NOMO-1 treated with dmso at 0.1 percent for 144 hours (cell line): ENCODE measurements at regions not wholly inside any gene's neighbourhood (a gene's known extent, or its start where the extent isn't known, plus 50 kb on each side); places are given as distances from the start of the nearest gene placed in this dataset.
"Not testable (repeated sequence)": the region's sequence is repeated elsewhere in the genome, so short reads cannot be mapped to it uniquely, and the experiment has no call there.

ENCODE experiments used
- DNase-seq: peaks from one replicate; lab custom pipeline; 2025; ENCODE audit not compliant: unreplicated experiment; lab: John Stamatoyannopoulos, UW

DNA sequence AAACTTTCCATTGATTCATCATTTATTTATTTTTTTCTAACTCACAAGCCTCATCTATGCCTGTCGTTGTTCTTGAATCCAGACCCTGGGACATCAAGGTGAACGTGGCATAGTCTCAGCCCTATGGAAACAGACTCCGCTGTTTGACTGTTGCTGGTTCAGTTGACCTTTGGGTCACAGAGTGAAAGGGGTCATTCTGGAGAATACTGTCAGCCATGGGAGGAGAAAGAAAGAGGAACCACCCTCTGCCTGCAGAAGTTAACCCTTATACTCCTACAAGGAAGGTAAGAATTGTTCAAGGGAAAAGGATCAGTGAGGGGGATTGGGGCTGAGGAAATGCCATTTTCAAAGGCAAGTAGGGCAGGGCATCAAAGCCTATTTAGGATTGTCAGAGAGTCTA lies 387.6 kb upstream of the MAF start:
- no peak for DNase-seq

DNA sequence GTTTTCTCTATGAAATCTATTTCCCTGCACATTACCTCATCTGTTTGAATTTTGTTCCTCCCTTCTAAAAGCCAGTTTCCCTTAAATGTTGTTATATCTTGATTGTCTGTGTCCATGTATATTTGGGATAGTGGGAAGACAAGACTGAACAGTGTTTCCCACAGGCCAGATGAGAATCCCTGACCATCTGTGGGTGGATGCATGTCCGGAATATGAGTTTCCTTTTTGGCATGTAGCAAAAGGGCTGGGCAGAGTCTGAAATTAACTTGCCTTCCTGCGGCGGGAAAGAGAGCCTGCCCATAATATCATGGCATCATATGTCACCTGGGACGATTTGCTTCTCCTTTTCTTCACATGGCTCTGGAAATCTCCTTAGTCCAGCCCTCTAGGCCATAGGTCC lies 385.8 kb upstream of the MAF start:
- DNase-seq, result no peak

DNA sequence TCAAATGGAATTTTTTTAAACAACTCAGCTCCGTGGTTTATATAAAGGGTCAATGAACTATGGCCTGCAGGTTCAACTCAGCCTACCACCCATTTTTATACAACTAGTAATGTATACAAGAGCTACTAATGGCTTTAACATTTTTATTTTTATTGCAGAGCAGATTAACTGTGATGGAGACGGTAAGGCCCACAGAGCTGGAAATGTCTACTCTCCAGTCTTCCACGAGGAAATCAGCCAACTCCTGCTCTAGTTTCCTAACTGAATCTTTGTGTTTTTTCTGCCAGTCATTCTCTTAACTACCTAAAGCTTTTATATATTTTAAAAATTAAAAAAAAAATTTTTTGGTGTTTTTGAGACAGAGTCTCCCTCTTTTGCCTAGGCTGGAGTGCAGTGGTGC lies 385.1 kb upstream of the MAF start:
- DNase-seq, result no peak

DNA sequence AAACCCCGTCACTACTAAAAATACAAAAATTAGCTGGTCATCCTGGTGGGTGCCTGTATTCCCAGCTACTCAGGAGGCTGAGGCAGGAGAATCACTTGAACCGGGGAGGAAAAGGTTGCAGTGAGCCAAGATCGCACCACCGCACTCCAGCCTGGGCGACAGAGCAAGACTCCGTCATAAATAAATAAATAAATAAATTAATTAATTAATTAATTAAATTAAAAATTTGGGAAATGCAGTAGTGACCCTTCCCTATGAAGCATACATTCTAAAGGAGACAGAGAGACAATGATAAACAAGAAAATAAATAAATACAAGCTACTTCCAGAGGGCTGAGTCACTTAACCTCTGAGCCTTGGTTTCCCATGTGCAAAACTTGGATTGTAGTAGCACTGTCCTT lies 383.6 kb upstream of the MAF start:
- DNase-seq, result not testable (repeated sequence)

DNA sequence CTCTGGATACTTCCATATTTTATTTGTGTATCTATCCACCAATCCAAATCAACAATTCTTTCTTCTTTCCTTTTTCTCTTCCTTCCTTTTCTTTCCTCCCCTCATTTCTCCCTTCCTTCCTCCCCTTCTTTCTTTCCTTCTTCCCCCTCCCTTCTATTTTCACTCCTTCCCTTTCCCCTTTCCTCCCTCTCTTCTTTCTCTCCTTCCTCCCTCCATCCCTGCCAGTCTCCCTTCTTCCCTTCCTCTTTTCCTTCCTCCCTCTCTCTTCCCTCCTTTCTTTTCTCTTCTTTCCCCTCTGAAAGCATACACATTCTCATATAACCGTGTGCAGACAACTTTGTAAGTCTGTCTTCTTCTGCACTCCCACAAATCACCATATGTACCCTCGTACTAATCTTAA lies 382.3 kb upstream of the MAF start:
- DNase-seq, result no peak

DNA sequence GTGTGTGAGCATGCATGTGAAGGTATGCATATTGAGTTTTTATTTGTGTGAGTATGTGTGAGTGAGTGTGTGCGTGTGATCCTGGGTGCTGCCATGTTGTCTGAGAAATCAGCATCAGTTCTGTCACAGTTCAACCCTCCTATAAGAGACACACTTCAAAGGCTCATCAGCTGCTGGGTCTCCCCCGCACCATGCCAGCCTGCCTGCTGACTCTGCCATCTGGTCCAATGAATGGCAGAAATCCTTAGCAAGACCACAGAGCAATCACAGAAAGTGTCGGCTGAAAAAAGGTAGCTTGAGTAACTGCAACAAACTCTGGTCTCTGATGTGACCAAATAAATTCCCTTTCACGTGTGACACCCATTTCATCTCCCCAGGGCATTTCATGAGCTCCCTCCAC lies 381.8 kb upstream of the MAF start:
- no peak for DNase-seq

DNA sequence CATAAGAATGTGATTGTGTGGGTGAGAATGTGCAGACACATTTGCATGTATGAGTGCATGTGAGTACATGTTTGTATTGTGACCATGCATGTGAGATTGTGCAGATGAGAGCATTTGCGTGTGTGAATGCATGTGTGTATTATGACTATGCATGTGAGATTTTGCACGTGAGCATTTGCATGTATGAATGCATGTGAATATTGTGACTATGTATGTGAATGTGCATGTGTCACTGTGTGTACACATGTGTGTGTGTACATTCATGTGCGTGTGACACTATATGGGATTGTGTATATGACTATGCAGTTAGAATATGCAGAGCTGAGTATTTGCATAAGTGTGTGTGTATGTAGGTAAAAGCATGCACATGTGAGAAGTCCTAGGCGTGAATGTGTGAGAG lies 381.3 kb upstream of the MAF start:
- no peak for DNase-seq

DNA sequence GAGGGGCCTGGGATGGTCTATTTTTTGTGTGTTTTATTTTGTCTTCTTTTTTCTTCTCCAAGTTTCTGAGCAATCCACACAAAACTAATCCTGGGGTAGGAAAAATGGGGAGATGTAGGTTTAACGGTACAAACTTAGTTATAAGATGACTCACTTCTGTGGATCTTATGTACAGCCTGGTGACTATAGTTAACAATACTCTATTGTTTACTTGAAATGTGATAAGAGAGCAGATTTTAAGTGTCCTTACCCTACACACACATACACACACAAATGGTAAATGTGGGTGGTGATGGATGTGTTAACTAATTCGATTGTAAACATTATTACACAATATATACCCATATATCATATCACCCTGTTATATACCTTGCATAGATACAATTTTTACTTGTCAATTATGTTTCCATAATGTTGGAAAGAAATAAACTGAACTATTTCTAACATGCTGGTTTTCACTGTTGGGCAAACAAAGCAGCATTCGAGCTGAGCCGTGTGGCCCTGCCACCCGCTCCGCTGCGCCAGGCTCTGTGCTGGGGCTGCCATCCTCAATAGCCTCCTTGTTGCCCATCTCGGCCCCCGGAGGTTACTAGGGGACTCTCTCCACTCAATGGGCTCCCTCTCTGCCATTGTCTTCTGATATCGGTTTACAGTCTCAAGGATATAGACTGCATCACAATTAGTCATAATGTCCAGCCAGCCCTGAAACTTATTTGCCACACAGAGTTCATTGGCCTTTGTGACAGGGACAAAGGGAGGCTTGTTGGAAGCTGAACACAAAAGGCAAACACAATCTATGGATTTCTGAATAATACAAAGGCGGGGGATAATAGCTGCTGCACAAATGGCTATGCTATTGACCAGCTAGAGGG lies 380.3 kb upstream of the MAF start:
- DNase-seq, result no peak

DNA sequence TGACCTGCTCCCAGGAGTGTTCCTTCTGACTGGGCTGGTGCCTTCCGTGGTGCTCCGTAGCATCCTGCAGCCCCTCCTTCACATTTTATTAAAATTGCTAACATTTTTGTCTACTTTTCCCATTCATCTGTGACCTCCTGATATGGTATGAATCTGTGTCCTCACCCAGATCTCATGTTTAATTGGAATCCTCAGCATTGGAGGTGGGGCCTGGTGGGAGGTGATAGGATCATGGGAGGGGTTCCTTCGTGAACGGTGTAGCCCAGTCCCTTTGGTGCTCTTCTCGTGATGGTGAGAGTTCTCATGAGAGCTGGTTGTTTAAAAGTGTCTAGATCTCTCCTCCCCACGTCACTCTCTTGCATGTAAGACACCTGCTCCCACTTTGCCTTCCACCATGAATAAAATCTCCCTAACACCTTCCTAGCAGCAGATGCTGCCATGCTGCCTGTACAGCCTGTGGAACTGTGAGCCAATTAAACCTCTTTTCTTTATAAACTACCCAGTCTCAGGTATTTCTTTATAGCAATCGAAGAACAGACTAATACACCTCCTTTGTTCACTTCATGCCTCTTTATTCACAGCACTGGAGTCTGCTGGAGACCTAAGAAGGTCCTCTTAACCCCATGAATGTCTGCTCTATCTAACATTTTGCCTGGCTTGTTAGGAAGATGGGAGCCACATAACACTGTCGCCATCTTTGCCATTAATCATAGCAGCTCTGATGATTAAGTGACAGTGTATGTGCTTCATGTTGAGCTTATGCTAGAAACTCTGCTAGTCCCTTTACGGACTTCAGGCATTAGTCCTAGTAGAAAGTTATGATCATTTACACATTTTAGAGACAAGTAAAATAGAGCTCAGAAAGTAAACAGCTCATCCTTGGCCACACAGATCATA lies 377.7 kb upstream of the MAF start:
- DNase-seq, result no peak

DNA sequence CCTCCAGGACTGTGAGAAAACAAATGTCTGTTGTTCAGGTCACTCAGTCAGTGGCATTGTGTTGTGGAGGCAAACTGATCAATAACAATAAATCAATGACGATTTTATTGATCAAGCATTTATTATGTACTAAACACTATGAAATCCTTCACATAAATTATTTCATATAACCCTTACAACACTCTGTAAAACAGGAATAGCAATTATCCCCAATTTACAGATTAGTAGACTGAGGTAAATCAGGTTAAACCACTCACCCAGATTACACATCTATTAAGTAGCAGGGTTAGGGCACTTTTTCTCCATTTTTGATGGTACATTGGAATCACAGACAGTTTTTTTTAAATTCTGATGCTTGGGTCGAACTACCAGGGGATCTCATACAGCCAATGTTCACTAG lies 372.8 kb upstream of the MAF start:
- DNase-seq, result no peak

DNA sequence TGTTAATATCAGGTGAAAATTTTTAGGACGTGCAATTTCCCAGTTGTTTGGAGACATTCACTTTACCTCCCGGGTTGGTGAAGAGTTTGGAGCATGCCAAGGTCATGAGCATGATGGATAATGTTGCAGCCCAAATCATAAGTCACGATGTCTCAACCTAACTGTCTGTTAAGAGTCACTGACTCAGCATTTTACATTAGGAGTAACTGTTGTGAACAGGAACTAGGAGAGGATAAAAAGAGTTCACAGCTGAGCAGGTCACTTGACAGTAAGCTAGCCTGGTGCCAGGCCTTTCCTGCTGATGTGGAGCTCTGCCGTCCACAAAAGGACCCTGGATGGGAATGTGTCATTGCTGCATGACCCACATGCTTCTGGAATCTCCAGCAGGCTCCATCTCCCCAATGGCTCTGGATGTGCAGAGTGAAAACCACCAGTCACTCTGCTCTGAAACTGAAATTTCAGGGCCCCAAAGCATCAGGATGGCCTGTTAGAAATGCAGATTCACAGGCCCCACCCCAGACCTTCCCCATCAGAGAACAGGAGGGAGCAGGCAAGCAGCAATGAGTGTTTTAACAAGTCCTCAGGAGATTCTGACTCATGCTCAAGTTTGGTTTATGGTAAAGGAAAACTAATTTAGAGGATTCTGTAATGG lies 371.6 kb upstream of the MAF start:
- no peak for DNase-seq

DNA sequence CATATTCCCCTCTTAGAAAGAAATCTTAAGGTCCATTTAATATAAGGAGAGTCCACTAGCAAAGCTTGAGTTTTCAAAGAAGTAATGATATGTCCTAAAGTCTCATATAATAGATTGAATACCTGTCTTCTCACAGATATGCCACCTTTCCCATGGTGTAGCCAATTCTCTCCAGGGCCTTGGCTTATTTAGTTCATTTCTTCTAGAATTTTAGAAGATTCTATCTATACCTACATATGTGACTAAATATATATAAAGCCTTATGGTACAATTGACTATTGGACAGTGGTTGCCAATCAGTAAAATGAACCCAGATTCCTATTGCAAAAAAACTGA lies 370.7 kb upstream of the MAF start:
- no peak for DNase-seq

DNA sequence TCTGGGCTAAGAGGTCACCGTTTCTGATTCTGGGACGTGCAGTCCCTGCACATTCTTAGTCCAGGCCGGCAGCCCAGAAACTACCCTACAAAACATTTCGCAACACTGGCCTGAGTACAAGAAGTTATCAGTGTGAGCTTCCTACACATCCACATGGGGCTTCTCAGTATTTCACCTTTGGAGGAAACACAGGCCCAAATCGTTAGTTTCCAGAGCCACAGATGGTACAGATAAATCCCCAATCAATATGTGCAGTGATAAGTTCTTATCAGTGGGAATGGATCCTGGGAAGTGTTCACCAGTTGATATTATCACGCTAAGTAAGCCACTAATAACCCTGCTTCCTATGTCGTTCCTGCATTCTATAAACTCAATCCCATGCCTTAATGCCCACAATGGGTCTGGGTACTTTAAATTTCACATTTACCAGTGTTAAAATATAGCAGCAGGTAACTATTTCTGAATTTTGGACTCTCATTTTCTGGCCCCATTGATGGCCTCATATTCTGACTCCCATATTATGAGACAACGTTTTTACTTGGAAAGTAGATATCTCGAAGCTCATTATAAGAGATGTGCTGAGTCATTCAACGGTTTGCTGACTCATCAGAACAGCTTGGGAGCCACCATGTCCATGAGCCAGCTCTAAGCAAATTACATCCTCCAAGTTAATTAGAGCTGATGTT lies 370.2 kb upstream of the MAF start:
- no peak for DNase-seq

DNA sequence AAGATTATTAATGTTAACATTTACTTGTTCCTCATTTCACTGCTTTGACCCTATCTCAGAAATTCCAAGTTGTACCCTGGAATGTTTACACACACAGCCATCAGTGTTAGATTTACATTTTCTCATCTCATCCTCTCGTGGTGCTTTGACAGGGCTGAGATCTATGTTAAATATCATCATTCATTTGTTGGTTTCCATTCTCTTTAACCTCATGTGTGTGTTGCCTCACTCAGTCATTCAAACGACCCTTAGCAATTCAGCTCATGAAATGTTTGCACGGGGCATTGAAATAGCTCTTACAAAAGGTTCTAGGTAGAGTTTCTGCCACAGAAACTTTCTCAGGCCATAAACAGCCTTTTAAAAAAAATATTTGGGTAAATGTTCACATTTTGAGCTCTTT lies 369.6 kb upstream of the MAF start:
- DNase-seq, result no peak

DNA sequence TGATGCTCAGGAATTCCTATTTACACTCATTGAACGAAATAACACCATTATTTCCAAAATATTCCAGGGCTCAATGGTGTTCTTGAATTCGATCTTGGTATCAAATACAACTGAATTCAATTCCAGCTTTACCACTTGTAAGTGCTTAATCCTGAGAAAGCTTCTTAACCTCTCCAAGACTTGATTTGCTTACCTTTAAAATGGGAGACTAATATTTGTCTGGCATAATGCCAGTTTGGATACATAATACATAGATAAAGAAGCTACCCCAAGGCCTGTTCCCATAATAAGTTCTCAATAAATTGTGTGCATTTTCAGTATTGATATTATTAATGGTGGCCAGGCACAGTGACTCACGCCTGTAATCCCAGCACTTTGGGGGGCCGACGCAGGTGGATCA lies 368.9 kb upstream of the MAF start:
- DNase-seq, result no peak

DNA sequence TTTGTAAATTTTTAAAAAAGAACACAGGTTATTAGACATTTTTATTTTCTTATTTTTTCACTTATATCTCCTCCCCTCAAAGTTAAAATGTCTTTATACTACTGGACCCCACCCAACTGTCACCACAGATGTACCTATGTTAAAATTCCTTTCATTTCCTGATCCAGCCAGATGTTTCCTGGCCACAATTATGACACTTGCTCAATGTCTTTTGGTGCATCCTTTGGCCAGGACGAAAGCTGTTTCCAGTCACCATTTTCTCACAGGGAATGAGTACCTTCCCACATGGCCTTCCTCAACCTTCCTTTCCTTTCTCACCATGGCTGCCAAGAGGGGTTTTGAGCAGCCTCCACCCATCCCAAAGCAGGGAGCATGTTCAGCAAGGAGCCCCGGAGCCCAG lies 365.7 kb upstream of the MAF start:
- DNase-seq, result no peak

DNA sequence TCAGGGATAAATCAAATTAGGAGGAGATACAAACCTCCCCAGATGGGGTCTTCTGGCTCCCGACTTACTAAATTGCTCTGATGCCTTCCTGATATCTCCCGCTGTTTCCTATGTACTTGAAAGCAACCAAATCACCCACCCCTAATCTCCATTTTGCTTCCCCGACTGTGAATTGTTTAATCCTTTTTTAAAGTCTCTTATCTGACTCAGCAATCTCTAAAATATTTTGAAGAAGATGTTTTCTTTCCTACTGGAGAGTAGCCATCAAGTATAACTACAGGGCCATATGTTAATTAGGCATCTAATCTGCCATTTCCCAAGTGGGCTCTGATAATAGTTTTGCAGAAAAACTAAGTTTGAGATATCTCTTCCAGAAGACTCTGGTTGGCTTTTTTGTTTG lies 365.2 kb upstream of the MAF start:
- DNase-seq, result no peak

DNA sequence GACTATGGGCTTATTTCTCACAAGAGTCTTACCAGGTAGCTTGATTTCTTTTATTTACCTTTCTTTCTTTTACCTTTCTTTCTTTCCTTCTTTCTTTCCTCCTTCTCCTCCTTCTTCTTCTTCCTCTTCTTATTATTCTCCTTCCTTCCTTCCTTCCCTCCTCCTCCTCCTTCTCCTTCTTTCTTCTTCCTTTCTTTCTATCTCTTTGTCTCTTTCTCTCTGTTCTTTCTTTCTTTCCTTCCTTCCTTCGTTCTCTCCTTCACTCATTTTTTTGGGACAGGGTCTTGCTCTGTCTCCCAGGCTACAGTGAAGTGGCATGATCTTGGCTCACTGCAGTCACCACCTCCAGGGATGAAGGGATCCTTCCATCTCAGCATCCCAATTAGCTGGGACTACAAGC lies 363.6 kb upstream of the MAF start:
- no peak for DNase-seq

DNA sequence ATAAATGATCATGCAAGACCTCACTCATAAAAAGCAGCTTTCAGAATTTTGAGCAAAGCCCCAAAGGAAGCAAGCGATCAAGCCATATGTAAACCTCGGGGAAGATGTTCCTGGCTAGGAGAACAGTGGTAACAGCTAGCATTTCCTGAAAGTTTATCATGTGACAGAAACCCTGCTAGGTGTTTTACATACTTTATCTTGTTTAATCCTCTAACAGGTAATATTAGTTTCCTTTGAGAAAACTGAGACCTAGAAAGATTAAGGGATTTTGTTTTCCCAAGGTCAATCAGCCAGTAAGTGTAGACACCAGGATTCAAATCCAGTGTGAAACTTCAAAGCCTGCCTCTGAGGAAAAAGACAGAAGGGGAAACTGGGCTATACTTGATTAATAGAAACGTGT lies 362.4 kb upstream of the MAF start:
- no peak for DNase-seq

DNA sequence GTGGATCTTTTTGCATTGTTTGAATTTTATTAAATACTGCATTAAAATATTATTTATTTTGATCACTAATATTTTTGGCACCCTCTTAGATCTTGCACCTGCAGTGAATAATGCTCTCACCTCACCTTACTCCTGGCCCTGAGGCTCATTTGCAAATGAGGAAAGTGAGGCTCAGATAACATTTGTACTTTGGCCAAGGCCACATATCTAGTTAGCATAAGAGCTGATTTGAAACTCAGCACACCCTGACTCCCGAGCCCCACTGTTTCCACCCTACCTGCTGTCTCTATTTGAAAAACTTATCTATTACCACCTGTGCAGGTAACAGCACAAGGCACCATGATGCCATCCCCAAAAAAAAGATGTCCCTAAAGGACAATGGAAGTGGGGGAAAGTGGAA lies 358.7 kb upstream of the MAF start:
- no peak for DNase-seq

DNA sequence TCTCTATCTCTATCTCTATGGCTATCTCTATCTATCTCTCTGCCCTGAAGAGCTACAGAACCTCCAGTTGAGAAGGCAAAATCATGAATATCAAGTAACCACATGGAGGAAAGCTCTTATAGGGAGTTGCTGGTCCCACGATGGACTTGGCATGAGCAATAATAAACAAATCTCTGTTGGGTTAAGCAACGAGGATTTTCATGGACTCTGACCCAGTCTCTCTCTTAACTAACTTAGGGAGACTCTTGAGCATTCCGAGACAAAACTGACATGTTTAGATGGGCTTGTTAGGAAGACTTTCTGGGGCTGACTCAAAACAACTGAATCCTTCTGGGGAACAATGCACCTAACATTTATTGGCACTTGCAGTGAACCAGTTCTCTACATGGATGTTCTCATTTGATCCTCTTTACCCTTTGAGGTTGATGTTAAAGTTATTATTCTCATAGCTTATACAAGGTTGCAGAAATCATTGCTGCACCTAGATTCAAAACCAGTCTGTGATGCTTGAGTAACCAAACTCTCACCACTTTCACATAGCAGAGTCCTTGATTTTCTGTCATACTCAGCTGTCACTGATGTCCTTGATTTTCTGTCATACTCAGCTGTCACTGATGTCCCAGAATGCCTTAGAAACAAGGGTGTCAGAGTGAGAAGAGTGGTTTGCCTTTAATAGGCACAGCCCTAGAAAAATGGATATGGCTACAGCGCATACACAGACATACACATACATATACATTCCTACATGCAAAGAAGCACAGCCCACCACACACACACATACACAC lies 354.6 kb upstream of the MAF start:
- DNase-seq, result no peak
